ENCODE measurements at regions not wholly inside any gene's neighbourhood (a gene's known extent, or its start where the extent isn't known, plus 50 kb on each side); places are given as distances from the start of the nearest gene placed in this dataset.
"Not testable (repeated sequence)": the region's sequence is repeated elsewhere in the genome, so short reads cannot be mapped to it uniquely, and the experiment has no call there.

DNA sequence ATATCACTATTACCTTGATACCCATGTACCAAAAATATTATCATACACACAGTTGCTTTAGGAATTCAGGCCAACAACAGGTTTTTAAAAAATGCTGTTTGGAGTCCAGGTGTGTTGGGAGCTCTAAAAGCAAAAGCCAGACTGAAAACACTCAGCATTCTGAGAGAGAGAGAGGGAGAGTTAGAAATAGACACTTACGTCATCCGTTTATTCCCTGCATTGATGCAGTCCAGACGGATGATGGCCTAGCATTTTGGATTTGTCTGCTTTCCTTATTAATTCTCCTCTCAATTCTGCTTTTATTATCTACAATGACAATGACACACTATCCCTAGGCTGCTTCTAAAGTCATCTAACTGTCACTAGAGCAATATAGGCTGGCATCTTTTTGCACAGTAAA is 358.3 kb upstream of the BOD1L1 start:
- DNase-seq (ENCODE audit: low read depth in 2 of 2), result no peak

DNA sequence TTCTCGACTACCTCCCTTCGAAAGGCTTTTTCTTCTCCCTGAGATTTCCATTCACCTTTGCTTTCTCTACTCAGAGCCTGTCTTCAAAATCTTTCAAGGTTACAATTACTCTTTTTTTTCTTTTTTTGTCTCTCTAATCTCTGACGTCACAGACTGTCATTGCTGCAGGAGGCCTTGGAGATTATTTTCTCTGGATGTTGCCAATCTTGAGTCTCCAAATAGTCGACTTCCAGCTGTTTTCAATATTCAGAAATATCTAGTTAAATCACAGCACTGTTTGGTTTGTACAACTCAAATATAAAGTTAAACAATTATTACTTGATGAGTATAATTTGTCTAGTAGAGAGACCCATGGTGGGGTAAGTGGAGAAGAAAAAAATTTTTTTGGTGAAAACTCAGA is 359.0 kb upstream of the BOD1L1 start:
- no peak for DNase-seq (ENCODE audit: low read depth in 2 of 2)

DNA sequence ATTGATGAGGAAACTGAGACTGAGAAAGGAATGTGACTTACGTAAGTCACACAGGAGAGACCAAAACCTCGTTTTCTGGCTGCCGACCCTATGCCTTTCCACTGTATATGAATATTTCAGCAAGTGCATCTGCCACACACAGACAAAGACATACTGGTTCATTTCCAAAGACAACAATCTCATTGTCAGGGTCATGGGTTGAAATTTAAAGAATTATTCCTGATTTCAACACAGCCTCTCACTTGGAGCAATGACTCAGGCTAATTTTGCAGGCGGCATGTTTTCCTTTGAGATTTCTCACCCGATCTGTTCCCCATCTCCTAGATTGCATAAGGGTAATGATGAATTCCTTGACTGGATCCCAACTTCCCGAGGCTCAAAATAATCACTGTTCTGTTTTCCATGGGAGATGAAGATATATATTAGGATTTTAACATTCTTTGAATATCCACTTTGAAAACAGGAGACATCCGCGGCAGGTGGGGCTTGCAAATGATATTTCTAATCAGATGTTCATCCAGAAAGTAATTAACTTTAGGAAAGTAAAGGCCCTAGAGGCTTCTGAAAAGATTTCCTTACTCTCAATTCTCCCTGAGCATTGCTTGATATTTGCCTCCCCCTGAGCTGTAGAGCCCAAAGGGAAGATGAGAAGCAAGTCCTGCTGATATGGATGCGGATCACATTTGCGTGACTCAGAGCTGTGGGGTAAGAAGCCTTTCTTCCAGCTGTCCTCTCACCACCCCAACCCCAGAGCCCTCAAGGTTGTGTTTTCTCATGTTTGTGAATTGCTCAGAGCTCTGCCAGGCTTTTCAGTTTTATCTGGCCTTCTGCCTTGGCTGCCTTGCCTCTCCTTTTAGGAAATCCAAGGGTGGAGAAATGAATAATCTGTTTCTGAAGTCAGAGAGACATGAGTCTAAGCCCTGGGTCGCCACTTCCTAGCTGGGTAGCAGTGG is 361.1 kb upstream of the BOD1L1 start:
- DNase-seq (ENCODE audit: low read depth in 2 of 2), result no peak

DNA sequence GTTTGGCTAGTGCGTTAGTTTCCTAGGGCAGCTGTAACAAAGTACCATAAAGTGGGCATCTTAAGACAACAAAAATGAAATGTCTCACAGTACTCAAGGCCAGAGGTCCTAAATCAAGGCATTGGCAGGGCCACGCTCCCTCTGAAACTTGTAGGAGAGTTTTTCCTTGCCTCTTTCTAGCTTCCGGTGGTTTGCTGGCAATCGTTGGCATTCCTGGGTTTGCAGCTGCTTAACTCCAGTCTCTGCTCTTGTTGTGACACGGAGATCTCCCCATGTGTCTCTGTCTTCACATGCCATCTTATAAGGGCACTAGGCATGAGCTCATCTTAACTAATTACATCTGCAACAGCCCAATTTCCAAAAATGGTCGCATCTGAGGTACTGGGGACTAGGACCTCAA is 362.0 kb upstream of the BOD1L1 start:
- DNase-seq (ENCODE audit: low read depth in 2 of 2), result no peak

DNA sequence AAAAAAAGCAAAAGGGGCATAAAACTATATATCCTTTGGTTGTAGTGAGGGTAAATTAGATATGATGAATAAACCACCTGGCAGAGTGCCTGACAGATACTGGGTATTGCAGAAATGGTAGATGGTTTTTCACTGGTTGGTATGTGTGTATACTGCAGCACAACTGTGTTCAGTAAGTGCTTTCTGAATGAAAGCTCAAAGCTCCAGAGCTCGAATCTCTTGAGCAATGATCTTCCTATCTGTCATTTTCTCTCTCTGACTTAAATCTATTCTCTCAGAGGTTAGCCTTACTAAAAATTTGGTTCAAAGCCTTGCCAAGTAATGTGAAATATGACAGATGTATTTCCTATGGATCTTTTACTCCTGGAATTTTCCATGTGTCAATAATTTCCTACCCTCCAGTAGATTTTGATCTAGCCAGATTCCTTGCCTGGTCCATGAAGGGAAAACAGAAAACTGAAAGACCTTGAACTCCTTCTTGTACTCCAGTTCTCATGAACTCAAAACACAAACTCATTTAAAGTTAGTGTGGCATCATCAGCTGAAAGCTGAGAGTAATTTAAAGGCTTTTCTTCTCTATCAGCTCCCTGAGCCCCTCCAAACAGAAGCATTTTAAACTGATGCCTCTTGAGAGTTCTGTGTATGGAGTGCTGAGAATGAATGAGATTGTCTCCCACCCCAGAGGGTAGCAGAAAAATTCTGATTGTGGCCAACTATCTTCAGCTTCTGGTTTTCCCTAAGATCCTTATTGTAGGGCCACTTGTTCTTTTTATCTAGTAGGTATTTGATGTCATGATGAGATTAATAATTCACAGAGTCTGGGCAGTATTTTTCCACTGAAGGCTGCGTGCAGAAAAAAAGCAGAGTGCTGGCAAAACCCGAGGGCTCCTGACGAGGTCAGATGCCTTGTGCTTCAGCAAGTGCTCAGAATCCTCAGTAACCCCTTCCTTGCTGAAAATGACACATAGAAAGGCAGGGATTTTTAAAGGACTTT is 363.4 kb upstream of the BOD1L1 start:
- DNase-seq (ENCODE audit: low read depth in 2 of 2), result no peak

DNA sequence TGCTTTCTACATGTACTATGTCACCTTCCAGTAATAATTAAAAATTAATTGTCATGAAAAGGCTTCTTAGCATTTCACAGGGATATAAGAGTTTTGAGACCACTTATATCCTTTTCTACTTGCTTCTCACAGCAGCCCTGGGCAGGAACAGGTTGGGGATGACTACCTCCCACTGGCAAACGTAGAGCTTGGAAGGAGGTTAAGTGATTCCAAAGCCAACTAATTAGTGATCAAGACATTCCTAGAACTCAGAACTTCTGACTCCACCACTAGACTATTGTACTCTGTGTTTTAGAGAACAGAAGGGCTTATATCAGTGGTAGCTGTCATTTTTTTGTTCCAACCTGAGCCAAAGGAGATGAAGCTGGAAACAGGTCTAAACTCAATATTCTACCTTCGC is 364.5 kb upstream of the BOD1L1 start:
- DNase-seq (ENCODE audit: low read depth in 2 of 2), result no peak

DNA sequence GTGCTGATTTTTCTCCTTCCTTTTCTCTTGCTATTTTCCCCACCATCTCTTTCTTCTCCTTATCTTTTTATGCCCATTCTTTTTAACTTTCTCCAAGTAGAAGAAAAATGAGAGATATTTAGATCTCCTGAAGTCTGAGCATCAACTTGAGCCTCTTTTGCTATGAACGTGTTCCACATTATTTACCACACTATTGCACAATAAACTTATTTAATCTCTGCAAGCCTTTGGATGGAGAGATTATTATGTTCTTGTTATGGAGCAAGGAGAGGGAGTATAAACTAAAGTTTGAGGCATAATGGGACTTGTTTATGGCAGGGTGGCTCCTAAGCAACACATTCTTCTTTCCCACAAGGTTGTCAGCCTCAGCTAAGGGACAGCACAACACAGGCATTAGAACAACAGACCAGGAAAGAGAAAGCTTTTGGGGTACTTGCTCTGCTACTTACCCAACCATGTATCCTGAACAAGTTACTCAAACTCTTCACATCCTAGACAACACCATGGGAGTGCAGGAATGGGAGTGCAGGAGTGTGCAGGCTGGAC is 365.5 kb upstream of the BOD1L1 start:
- no peak for DNase-seq (ENCODE audit: low read depth in 2 of 2)

DNA sequence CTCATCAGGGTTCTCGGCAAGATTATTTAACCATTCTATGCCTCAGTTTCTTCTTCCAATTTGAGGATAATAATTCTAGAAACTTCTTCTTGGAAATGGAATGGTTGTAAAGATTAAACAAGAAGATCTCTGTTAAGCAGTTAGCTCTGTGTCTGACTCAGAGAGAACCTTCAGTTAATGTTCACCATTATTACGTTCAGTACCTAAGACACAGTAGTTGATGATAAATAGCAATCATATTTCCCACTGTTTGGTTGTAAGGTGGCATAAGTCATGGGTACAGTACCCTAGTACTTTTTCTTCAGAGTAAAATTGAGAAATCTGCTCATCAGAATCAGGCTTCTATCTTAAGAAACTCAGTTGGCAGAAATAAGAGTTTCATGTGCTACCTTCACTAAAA is 366.5 kb upstream of the BOD1L1 start:
- no peak for DNase-seq (ENCODE audit: low read depth in 2 of 2)

DNA sequence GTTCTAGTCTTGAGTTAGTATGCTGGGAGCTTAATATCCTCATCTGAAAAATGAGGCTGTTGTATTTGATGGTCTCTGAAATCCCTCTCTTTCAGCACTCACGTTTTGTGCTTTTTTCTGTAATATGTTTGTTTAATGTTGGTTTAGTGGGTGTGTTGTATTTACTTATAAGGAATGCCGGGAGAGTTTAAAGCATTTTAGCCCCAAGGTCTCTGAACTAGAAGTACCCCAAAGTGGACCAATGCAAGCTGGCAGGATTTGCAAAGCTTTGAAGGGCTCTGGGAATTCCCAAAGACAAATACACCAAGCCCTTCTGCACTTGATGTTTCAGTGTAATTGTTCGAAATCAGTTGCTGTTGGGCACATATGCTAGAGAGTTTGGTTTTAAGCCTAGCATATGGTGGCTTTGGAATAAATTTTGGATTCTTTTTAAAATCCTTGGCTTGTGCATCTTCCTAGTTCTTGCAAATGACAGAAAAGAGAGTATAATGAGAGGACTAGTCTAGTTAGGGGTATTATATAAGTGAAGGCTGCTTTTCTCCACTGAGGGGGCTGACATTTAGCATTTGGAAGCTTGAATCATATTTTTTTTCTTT is 371.4 kb upstream of the BOD1L1 start:
- no peak for DNase-seq (ENCODE audit: low read depth in 2 of 2)

DNA sequence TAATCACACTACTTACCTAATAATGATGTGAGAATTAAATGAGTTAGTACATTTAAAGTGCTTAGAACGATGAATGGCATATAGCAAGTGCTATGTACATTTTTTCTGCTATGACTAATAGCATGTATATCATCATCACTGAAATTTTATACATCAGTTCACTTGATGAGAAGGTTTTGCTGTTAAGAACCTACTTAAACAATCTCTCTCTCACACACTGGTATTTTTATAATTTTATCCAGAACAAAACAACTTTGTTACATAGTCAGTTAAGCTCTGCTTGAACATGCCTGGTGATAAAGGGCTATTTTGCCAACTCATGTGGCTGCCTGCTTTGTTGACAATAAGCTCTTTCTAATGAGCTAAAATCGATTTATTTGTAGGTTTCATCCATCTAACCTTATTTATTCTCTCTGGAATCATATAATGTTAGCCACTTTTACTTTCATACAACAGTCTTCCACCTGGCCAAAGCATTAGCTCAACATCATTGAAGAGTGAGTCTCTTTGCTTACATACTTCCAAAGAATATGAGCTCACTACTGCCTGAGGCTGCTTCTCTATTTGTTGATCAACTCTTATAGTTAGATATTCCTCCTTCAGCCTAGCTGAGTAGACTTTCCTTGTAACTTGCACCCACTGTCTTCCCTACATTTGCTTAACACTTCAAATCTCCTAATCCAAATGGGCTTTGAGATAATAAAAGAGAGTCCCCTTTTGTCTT is 372.7 kb upstream of the BOD1L1 start:
- DNase-seq (ENCODE audit: low read depth in 2 of 2), result no peak

DNA sequence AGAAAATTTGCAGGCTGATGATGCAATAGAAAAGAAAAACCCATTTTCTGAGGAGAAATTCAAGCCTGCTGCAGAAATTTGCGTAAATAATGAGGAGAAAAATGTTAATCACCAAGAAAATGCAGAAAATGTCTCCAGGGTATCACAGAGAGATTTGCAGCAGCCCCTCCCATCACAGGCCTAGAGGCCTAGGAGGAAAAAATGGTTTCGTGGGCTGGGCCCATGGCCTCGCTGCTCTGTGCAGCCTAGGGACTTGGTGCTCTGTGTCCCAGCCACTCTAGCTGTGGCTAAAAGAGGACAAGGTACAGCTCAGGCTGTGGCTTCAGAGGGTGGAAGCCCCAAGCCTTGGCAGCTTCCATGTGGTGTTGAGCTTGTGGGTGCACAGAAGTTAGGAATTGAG is 374.8 kb upstream of the BOD1L1 start:
- not testable (repeated sequence) for DNase-seq (ENCODE audit: low read depth in 2 of 2)

DNA sequence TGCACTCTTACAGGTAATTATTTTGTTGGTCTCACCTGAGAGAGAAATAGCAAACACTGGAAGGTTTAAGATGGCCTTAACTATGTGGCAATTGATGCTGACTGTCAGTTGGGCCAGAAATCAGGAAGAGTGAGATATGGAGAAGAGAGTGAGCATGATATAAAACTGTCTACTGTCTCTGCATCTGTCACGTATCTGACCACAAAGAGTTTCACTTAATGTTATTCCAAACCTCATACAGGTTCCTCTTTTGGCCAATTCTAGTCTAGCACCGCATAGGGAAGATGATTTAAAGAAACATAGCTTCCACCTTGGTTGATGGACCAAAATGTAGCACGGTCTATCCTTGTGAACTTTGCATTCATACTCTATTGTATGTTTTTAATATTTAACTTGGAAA is 381.0 kb upstream of the BOD1L1 start:
- DNase-seq (ENCODE audit: low read depth in 2 of 2), result no peak

DNA sequence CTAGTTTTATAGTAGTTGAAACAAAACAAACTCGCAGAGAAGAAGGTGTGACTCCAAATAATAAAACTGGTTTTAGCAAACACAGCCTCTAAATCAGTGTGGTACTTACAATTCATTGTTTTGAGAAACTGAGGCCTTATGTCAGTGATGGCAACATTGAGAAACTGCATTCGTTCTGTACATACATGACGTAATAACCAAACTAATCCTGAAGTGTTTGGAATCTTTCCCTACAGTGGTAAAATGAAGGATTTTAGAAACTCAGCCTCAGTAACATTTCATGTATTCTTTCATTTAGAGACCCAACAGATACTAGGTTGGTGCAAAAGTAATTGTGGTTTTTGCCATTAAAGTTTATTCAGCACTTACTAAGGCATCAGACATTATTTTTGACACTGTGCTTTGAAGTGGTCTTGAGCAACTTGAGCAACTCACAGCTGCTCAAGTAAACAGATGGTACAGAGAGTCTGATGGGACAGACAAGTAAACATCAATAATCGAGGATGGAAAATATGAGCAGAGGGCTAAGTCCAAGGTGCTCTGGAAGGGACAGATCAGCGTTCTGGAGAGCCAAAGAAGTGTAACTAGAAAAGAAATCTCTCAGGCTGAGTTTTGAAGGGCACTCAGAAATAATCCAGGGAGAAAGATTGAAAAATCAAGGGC is 390.8 kb upstream of the BOD1L1 start:
- DNase-seq (ENCODE audit: low read depth in 2 of 2), result no peak

DNA sequence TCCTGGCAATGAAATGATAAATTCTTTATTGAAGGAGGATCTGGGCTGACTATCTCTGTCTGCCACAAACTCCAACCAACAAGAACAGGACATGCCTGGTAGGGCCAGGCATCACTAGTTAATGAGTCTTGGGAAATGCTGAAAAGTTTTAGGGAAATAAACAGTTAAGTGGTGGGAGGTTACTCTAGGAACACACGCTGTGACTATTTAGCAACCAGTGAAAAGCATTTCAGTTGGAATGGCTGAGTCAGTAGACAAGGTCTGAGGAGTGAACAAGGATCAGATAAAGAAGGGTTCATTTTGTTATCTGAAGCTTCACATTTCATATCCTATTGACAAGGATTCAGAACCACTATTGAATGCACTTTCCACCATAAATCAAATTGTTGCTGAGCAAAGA is 394.9 kb upstream of the BOD1L1 start:
- DNase-seq (ENCODE audit: low read depth in 2 of 2), result no peak

DNA sequence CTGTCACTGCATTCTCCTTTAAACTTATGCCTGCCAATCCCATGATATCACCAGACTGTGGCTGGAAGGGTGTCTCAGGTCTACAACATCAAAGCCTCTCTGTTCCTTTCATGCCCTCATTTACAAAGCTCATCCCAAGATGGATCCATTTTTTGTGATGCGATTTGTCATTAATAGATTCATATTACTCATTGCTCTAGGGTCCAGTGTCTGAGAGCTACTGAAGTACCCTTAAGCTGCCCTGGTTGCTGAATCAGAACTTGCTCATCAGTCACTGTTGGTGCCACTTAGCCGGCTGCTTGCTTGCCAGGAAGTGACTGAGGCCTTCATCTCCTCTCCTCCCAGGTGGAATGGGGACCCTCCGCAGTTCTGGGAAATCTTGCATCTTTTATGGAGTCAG is 395.5 kb upstream of the BOD1L1 start:
- DNase-seq (ENCODE audit: low read depth in 2 of 2), result no peak

DNA sequence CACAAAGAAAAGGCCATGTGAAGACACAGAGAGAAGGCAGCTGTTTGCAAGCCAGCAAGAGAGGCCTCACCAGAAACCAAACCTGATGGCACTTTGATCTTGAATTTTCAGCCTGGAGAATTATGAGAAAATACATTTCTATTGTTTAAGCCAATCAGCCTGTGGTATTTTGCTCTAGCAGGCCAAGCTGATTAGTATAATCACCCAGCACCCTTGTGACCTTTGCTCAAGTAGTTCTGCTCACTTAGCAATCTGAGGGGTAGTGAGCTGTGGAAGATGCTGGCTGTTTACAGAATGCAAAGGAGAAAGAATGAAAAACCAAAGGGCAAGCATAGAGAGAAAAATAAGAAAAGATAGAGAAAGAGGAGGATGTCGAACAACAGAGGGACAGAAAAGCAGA is 396.4 kb upstream of the BOD1L1 start:
- DNase-seq (ENCODE audit: low read depth in 2 of 2), result no peak

DNA sequence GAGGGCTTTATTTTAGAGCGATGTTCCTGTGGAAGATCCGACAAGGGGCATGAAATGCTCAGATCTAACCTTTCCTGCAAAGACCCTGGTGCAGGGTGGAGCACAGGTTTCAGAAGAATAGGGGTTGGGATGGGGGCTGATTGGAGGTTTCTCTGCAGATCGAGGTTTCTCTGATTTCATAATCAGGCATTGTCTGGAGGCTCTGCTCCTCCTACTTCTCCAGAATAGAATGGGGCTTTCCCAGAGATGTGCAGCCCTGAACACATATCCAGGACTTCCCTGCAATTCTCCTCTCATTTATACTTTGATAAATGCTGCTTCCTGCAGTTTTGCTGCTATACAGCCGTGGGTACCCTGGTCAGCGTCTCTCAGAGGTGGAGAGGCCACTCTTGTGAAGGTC is 397.6 kb upstream of the BOD1L1 start:
- DNase-seq (ENCODE audit: low read depth in 2 of 2), result no peak

DNA sequence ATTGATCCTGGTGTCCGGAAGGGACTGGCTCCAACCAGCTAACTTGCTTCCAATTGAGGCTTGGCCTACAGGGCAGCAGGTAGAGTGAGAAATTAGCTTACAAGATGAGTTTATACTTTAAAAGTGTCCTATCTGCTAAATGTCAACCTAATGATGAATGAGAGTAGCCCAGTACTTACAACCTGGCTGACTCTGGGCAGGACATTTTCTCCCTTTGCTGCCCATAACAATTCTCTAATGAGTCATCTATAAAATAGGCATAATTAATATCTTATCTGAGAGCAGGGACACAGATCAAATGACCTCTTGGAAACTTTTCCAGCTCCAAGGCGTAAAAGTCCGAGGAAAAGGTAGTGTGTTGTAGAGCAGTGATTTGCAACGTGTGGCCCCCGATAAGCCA is 398.4 kb upstream of the BOD1L1 start:
- no peak for DNase-seq (ENCODE audit: low read depth in 2 of 2)

DNA sequence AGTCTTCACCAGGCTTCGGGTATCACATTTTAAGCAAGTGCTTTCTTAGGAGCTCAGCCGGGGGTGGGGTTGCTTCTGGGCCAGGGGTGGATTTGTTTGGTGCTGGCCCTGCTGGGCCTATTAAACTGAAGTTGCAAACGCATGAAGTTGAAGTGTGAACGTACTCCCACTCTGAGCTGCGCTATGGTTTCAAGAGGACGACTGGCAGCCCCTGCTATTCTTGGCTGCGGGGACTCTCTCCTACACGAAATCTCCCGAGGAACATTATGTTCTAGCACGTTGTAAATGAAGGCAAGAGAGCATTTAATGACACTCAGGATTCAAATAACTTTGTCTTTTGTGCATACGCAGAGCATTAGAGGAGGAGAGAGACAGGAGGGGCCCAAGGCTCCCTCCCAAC is 401.3 kb upstream of the BOD1L1 start:
- no peak for DNase-seq (ENCODE audit: low read depth in 2 of 2)

DNA sequence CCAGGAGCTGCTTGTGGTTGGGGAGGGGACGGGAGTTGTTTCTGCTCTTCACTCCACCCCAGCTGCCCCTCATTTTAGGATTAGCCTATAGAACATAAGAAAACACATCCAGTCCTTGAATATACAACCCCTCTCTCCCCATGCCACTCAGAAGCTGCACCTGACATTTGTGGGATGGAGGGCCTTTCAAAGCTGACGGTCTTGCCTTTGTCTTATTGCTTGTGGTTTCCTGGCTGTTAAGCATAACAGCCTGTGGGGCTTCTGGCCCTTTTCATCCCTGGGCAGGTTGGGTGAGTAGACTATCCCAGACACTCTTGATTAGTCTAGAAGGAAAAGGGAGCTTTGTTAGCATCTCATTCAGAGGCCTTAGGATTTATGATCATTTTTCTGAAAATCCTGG is 407.6 kb upstream of the BOD1L1 start:
- DNase-seq (ENCODE audit: low read depth in 2 of 2), result no peak

DNA sequence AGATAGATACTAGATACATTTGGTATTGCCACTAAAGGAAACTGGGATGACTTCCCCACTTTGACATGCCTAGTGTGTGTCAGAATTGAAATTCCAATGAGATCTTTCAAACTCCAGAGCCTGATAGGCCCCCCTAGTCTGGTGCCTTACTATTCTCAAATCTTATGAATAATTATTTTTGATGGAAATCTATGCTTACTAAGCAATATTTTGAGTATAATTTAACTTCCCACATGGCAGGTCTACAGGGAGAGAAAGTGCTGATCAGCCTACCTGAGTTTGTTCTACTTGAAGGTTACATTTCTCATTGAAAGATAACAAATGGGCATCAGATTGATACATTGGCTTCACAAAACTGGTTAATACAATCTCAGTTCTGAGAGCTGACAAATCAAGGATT is 415.7 kb upstream of the BOD1L1 start:
- DNase-seq (ENCODE audit: low read depth in 2 of 2), result no peak

Measured in stimulated activated CD8-positive, alpha-beta memory T cell treated with anti-CD3 and anti-CD28 coated beads, Interleukin-2, amount 100 ng/mL, for 1 hour (primary cell).